HG03280 (cell line): ENCODE measurements at regions not wholly inside any gene's neighbourhood (a gene's known extent, or its start where the extent isn't known, plus 50 kb on each side); places are given as distances from the start of the nearest gene placed in this dataset.

Source experiments
- ATAC-seq: cut with Tn5 transposase; IDR thresholded peaks from one replicate; pipeline ENCODE4 v1.9.1; 2021; ENCODE audit warnings: mild to moderate bottlenecking, moderate library complexity; ENCODE audit not compliant: unreplicated experiment

- ATAC-seq, result no peak
These were observed 83.9 kb upstream of the WWC1 start for GRCh38 chr5:168207450-168208029.

GRCh38 chr5:168209244-168209995 lies 82.0 kb upstream of the WWC1 start:
- ATAC-seq, result no peak

DNA sequence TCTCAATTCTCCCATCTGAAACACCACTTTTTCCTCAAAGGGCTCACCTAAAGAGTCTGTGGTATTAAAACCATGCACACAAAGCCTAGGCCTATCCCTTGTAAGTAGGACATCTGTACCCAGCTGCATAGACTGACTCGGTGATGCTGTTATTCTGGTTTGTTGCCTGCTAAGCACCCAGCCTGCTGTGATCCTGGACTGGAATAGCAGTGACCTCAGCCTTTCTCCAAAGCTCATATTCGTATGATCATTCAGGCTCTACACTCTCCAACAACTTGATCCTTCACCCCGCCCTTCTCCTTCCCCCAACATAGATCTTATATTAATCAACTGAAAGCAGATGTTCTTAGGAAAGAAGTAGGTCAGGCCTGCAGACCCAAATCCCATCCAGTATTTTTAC lies 81.4 kb upstream of the WWC1 start:
- ATAC-seq, result no peak

DNA sequence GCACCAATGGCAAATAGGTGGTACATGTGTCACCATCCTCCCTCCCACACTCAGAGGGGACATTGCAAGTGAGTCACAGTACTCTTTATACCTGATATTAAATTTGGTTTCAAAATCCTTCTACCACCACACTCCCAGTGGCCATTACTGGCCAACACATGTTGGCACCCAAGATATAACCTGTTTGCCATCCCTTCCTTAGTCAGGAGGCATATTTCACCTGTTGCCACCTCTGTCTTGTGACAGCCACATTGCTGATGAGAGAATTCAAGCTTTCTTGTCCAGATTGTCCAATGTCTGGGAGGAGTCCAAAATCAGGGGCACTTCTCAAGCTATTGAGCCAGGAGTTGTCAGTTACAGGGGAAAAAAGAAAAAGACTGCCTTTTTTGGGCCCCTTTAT lies 80.2 kb upstream of the WWC1 start:
- no peak for ATAC-seq

DNA sequence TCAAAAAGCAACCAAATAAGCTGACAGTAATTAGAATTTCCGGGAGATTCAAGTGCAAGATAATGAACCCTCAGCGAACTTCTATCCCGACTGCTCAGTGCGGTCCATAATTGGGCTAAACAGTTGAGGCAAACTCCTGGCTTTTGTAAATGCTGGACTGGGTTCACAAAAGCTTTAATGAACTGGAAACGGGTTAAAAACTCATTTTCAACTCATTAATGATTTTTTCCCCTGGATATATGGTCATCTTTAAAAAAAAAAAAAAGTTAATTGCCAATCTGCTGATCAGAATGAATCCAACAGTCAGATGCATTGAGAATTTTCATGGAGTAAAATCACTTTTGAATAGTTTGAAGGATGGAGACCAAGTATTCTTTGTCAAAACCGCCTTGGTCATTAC lies 79.5 kb upstream of the WWC1 start:
- no peak for ATAC-seq

GRCh38 chr5:168214071-168214470 lies 77.4 kb upstream of the WWC1 start:
- ATAC-seq, result no peak

DNA sequence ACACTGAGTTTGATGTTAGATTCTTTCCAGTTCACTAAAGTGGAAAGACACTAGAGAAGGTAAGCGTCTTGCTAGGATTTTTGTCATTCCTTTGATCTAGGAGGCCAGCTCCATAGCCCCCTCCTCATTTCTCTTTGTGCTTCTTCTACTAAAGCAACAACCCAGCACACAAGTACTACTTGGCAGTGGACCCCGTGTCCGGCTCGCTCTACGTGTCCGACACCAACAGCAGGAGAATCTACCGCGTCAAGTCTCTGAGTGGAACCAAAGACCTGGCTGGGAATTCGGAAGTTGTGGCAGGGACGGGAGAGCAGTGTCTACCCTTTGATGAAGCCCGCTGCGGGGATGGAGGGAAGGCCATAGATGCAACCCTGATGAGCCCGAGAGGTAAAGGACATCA lies 76.6 kb upstream of the WWC1 start:
- ATAC-seq, result no peak

- ATAC-seq, result no peak
These were observed 75.8 kb upstream of the WWC1 start for GRCh38 chr5:168215646-168216045.

DNA sequence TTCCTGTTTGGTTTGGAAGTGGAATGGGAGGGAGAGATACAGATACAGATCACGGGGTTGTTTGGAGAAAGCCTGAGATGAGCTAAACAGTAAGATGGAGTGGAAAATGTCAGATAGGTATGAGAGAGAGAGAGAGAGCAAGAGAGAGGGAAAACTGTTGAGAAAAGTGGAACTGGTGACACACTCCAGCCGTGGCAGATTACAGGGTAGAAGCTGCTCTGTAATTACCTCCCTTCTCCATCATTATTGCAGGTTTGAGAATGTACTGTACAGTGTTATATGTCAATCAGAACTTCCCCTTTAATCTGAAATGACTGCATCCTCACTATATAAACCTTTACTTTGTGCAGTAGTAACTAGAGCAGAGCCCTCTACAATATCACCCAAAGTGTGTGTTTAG lies 74.5 kb upstream of the WWC1 start:
- no peak for ATAC-seq

DNA sequence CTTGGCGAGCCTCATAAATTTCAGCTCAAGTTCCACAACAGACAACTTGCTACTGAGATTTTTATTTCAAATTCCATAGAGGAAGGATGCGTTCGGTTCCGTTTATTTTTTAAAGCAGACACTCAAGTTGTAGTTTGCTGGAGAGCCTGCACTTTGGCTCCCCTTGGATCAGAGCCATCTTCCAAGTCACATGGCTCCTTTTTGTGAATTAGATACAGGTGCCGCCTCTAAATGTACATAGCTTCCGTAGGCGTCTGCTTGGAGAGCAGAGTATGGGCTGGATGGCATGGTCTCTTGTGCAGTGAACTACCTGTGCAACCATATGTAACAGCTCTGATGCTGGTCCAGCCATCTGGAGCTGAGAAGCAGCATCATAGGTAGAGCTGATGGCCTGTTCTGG lies 73.9 kb upstream of the WWC1 start:
- no peak for ATAC-seq

GRCh38 chr5:168218746-168219145 lies 72.7 kb upstream of the WWC1 start:
- no peak for ATAC-seq

- ATAC-seq, result peak; percentile 83
These were observed 71.7 kb upstream of the WWC1 start for GRCh38 chr5:168219515-168220410.

DNA sequence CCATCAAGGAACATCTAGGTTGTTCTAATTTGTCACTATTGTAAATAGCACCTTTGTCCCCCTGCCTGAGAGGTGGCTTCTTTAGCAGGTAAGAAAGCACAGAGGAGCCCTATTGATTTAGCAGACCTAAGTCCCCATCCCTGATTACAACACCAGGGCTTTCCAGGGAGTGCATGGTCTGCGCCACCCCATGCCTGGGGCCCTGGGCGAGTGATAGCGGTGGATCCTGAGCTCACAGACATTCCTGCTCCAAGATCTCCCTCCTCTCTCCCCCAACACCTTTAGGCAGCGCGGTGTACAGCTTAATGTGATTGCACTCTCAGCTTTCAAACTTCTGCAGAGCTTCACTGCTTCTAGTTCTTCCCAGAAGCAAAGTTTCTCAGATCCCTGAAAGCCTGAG lies 67.4 kb upstream of the WWC1 start:
- no peak for ATAC-seq

DNA sequence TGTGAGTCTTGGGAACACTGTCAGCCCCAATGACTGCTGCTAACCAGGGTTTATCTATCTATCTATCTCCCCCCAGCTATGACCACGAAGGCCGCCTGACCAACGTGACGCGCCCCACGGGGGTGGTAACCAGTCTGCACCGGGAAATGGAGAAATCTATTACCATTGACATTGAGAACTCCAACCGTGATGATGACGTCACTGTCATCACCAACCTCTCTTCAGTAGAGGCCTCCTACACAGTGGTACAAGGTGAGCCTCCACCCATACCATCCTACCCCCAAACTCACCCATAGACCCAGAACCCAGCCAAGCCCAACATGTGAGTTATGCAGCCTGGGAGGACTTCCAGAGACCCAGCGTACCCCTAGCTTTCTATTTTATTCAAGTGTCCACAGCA lies 65.4 kb upstream of the WWC1 start:
- ATAC-seq, result no peak

GRCh38 chr5:168227001-168227400 lies 64.4 kb upstream of the WWC1 start:
- no peak for ATAC-seq

DNA sequence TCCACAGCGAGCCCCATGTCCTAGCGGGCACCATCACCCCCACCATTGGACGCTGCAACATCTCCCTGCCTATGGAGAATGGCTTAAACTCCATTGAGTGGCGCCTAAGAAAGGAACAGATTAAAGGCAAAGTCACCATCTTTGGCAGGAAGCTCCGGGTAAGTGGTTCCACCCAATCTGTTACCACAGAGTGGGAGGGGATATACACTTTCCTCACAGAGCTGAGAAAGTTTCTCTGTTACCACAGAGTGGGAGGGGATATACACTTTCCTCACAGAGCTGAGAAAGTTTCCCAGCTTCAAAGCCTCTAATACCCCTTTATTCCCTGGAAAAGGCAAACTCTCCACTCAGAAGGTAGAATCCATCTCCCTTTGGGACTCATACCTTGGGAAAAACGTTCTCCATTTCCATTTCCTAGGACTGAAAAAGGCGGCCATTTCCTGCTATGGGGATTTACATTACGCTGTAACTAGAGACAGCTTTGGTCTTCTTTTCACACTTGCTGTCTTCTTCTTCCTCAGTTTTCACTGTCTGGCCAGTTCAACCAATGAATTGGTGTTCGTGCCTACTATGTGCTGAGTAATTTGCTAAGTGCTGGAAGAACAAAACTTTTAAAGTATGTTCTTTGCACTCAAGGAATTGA lies 63.4 kb upstream of the WWC1 start:
- peak; percentile 99 for ATAC-seq

DNA sequence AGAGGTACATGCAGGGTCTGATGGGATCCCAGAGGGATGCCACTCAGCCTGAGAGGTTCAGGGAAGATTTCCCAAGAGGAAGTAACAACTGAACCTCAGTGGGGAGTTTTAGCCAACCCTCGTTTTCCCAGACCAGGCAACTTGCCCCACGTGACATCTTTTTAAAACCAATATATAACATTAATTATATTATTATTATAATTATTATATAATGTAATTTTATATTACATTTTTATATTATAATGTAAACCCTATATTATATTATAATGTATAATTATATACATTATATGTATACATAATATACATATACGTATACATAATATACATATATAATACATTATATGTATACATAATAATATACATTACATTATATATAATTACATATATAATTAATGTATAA lies 62.8 kb upstream of the WWC1 start:
- ATAC-seq, result no peak

DNA sequence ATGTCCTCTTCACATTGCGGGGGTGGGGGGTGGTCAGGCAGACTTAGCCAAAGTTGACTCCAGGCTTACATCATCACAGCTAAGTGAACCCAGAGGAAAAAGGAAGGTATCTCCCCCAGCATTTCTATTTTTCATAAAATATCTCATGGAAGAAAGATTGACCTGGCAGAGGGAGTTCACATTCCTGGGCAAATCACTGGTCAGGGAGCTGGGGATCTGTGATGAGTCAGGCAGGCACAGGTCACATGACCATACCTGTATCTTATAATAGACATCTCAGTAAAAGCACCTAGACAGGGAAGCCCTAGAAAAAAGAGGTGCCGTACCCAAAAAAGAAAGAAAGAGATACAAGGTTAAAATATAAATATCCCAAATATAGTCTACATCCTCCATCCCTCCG lies 57.3 kb upstream of the WWC1 start:
- ATAC-seq, result no peak

DNA sequence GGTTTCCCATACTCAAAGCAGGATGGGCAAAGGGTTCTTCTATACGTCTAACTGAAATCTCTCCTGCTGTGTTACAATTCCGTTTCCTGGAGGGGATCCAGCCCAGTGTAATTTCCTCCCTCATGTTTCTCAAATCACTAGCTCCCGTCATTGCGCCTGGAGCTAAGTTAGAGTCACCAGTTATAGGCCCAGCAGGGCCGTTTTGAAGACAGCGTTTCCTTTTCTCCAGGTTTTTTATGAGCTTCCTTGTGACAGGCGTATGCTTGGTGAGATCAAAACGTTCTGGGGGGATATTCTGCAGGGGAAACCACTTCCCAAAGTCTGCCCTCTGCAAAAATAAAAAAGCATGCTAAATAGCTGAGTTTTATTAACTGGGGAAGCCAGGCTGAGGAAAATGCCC lies 53.0 kb upstream of the WWC1 start:
- no peak for ATAC-seq

DNA sequence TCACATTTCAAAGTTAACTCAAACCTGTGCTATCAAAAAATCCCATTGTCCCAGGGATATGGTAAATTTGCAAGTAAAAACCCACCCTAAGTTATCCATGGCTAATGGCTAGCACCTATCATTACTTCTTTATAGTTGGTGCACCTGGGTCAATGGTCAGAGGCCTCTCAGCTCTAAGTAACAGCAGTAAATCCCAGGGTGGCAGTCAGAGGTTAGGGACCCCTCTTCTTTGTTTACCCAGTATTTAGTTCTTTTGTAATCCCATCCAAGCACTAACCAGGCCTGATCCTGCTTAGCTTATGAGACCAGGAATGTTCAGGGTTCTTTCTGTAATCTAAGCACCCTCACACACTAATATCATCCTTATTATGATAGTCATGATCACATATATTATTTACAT lies 52.1 kb upstream of the WWC1 start:
- no peak for ATAC-seq
